ENCODE measurements at regions not wholly inside any gene's neighbourhood (a gene's known extent, or its start where the extent isn't known, plus 50 kb on each side); places are given as distances from the start of the nearest gene placed in this dataset.

- POLR2A ChIA-PET (ENCODE audit: low non-redundant PET): no interaction called here
- no TSS peak for BruUV-seq (replicated peaks)
These were observed 139.2 kb upstream of the RET start for GRCh38 chr10:42937649-42938180.

GRCh38 chr10:42938351-42938750, 138.5 kb upstream of the RET start:
- Histone ChIP-seq H3K4me1 (ENCODE audit: insufficient read depth, low read length, poor library complexity, severe bottlenecking) (peaks cover 8% of the 10 kb centered on the region), H3K27ac (ENCODE audit: low read depth, low read length, poor library complexity, severe bottlenecking) (no peak overlapping the region), H3K27me3 (replicated peaks; ENCODE audit: insufficient read depth, low read depth, low read length, poor library complexity) (no peaks in the 10 kb centered on the region), H3K9me3 (ENCODE audit: low read depth, low read length, poor library complexity, severe bottlenecking) (no peaks in the 10 kb centered on the region), H3K36me3 (ENCODE audit: insufficient read depth, low read length, poor library complexity, severe bottlenecking) (no peaks in the 10 kb centered on the region), H3K4me3 (ENCODE audit: low read depth, low read length, poor library complexity, severe bottlenecking) (no peak overlapping the region)
- CTCF ChIA-PET: no interaction called here
- POLR2A ChIA-PET (ENCODE audit: low non-redundant PET): no interaction called here
- intact Hi-C loops (cut with micrococcal nuclease; ENCODE audit: unreplicated experiment): no loop called here
- no peak for TF ChIP-seq CTCF (conservative IDR thresholded peaks at IDR 0.05; ENCODE audit: low read depth, low read length)
- TF ChIP-seq EZH2 (IDR thresholded peaks at IDR 0.05; ENCODE audit: borderline replicate concordance, low read depth, low read length, poor library complexity, severe bottlenecking): no peak
- BruUV-seq (replicated peaks): no TSS peak
- DNase-seq (ENCODE audit: low spot score): no peak

More at GRCh38 chr10:42937649-42938180, 139.2 kb upstream of the RET start:
- no peak for DNase-seq (ENCODE audit: low spot score)
- no peaks in the 10 kb centered on the region for H3K9me3 ChIP-seq (ENCODE audit: low read depth, low read length, poor library complexity, severe bottlenecking)
- H3K27ac ChIP-seq (ENCODE audit: low read depth, low read length, poor library complexity, severe bottlenecking): no peak overlapping the region
- H3K4me3 ChIP-seq (ENCODE audit: low read depth, low read length, poor library complexity, severe bottlenecking): no peak overlapping the region
- H3K36me3 ChIP-seq (ENCODE audit: insufficient read depth, low read length, poor library complexity, severe bottlenecking): no peaks in the 10 kb centered on the region
- CTCF ChIA-PET: no interaction called here
- TF ChIP-seq EZH2 (IDR thresholded peaks at IDR 0.05; ENCODE audit: borderline replicate concordance, low read depth, low read length, poor library complexity, severe bottlenecking) (no peak), CTCF (conservative IDR thresholded peaks at IDR 0.05; ENCODE audit: low read depth, low read length) (no peak)
- intact Hi-C loops (cut with micrococcal nuclease; ENCODE audit: unreplicated experiment): no loop called here
- no peaks in the 10 kb centered on the region for H3K27me3 ChIP-seq (replicated peaks; ENCODE audit: insufficient read depth, low read depth, low read length, poor library complexity)
- peaks cover 8% of the 10 kb centered on the region for H3K4me1 ChIP-seq (ENCODE audit: insufficient read depth, low read length, poor library complexity, severe bottlenecking)

GRCh38 chr10:42939237-42939636, 137.6 kb upstream of the RET start:
- Histone ChIP-seq H3K4me3 (ENCODE audit: low read depth, low read length, poor library complexity, severe bottlenecking) (no peak overlapping the region), H3K27me3 (replicated peaks; ENCODE audit: insufficient read depth, low read depth, low read length, poor library complexity) (no peaks in the 10 kb centered on the region), H3K9me3 (ENCODE audit: low read depth, low read length, poor library complexity, severe bottlenecking) (no peaks in the 10 kb centered on the region), H3K36me3 (ENCODE audit: insufficient read depth, low read length, poor library complexity, severe bottlenecking) (no peaks in the 10 kb centered on the region), H3K4me1 (ENCODE audit: insufficient read depth, low read length, poor library complexity, severe bottlenecking) (no peaks in the 10 kb centered on the region), H3K27ac (ENCODE audit: low read depth, low read length, poor library complexity, severe bottlenecking) (no peak overlapping the region)
- DNase-seq (ENCODE audit: low spot score): no peak
- ChIA-PET CTCF (no interaction called here), POLR2A (ENCODE audit: low non-redundant PET) (no interaction called here)
- no TSS peak for BruUV-seq (replicated peaks)
- intact Hi-C loops (cut with micrococcal nuclease; ENCODE audit: unreplicated experiment): no loop called here
- TF ChIP-seq CTCF (conservative IDR thresholded peaks at IDR 0.05; ENCODE audit: low read depth, low read length) (no peak), EZH2 (IDR thresholded peaks at IDR 0.05; ENCODE audit: borderline replicate concordance, low read depth, low read length, poor library complexity, severe bottlenecking) (no peak)

All from A673 (cell line).